Stomach (tissue), 4 donors: ENCODE measurements at regions not wholly inside any gene's neighbourhood (a gene's known extent, or its start where the extent isn't known, plus 50 kb on each side); places are given as distances from the start of the nearest gene placed in this dataset.

Source experiments
- CTCF ChIP-seq, 7 experiments: fragments of 450-650 bp in 4 of 7; fragments of 200-600 bp in 3 of 7; sonication (generic) in 3 of 7; IDR thresholded peaks; one replicate each; pipeline ENCODE4 v1.5.1; 2016 to 2019; ENCODE audit warnings: antibody characterized with exemption in 7 of 7, control low read depth in 2 of 7, mild to moderate bottlenecking in 1 of 7
- POLR2A ChIP-seq, 4 donors: fragments of 450-650 bp; IDR thresholded peaks; one replicate each; pipeline ENCODE4 v1.6.1; 2016; ENCODE audit warnings: antibody characterized with exemption in 4 of 4, control low read depth in 2 of 4, mild to moderate bottlenecking in 1 of 4, moderate library complexity in 1 of 4
- POLR2AphosphoS5 ChIP-seq, 3 donors: sonication (generic); formaldehyde crosslinking; IDR thresholded peaks; one replicate each; pipeline ENCODE4 v1.6.1; 2016; ENCODE audit warnings: antibody characterized with exemption in 3 of 3

GRCh38 chr4:179313823-179314222 is 1871.6 kb upstream of the AGA start:
- TF ChIP-seq POLR2A (IDR thresholded peaks at IDR 0.05) (no peak), CTCF (IDR thresholded peaks at IDR 0.05) (no peak), POLR2AphosphoS5 (IDR thresholded peaks at IDR 0.05) (no peak)
